Gastrocnemius medialis (tissue), 4 donors: ENCODE measurements at regions not wholly inside any gene's neighbourhood (a gene's known extent, or its start where the extent isn't known, plus 50 kb on each side); places are given as distances from the start of the nearest gene placed in this dataset.
A peak's percentile ranks its signal among the peaks of the same experiment; 100 is the strongest.

ENCODE experiments used
- ATAC-seq, 2 donors: fragments of 150-250 bp; one replicate each; pipeline ENCODE4 v1.9.1; 2016
- DNase-seq, 2 donors: peaks; one replicate each; pipeline ENCODE4 v3.0.0-alpha.2; 2019
- H3K27ac ChIP-seq, 4 donors: fragments of 200-600 bp; sonication (generic); 1 replicate in 1 of 4; 2 replicates in 3 of 4; pipeline ENCODE4 v1.5.1; 2016 to 2018; ENCODE audit warnings: mild to moderate bottlenecking in 2 of 4, moderate library complexity in 1 of 4
- H3K27me3 ChIP-seq, 3 donors: fragments of 200-600 bp; sonication (generic) in 2 of 3; 1 replicate in 1 of 3; 2 replicates in 2 of 3; pipeline versions ENCODE4 v1.5.1 to v1.6.0; 2016 to 2019; ENCODE audit warnings: mild to moderate bottlenecking in 1 of 3, moderate library complexity in 1 of 3
- H3K36me3 ChIP-seq, 2 donors: fragments of 200-600 bp; sonication (generic) in 1 of 2; one replicate each; pipeline ENCODE4 v1.5.1; 2017 to 2018
- H3K4me1 ChIP-seq, 2 donors: fragments of 200-600 bp; sonication (generic) in 1 of 2; one replicate each; pipeline ENCODE4 v1.5.1; 2016 to 2017; ENCODE audit warnings: mild to moderate bottlenecking in 2 of 2
- H3K4me3 ChIP-seq, 4 donors: fragments of 200-600 bp; sonication (generic) in 3 of 4; 1 replicate in 1 of 4; 2 replicates in 3 of 4; pipeline ENCODE4 v1.5.1; 2016 to 2019; ENCODE audit warnings: mild to moderate bottlenecking in 2 of 4
- H3K9me3 ChIP-seq, 3 donors: fragments of 200-600 bp; sonication (generic) in 2 of 3; 1 replicate in 1 of 3; 2 replicates in 2 of 3; pipeline ENCODE4 v1.5.1; 2016 to 2019
- POLR2A ChIP-seq, 2 donors: fragments of 450-650 bp; IDR thresholded peaks; one replicate each; pipeline ENCODE4 v1.6.1; 2017; ENCODE audit warnings: antibody characterized with exemption in 2 of 2, mild to moderate bottlenecking in 2 of 2, moderate library complexity in 2 of 2
- in situ Hi-C, 4 donors: fragments of 200-750 bp; cut with MboI; loops; one replicate each; pipeline versions ENCODE4 v1.15.0 to v1.8.0; 2017; ENCODE audit warnings: low sequenced_read_pairs in 4 of 4
- intact Hi-C: fragments of 100-400 bp; cut with DNase I; formaldehyde crosslinking; loops from one replicate; pipeline ENCODE4 v1.15.1; 2023; ENCODE audit warnings: low total_unique reads
- TF ChIP-seq, protein P1 (sequence below), 5 experiments: fragments of 450-650 bp in 3 of 5; fragments of 200-600 bp in 2 of 5; sonication (generic) in 2 of 5; IDR thresholded peaks in 4 of 5; conservative IDR thresholded peaks in 1 of 5; 1 replicate in 4 of 5; 2 replicates in 1 of 5; pipeline ENCODE4 v1.5.1; 2016 to 2019; ENCODE audit warnings: antibody characterized with exemption in 5 of 5, mild to moderate bottlenecking in 3 of 5, moderate library complexity in 3 of 5

DNA sequence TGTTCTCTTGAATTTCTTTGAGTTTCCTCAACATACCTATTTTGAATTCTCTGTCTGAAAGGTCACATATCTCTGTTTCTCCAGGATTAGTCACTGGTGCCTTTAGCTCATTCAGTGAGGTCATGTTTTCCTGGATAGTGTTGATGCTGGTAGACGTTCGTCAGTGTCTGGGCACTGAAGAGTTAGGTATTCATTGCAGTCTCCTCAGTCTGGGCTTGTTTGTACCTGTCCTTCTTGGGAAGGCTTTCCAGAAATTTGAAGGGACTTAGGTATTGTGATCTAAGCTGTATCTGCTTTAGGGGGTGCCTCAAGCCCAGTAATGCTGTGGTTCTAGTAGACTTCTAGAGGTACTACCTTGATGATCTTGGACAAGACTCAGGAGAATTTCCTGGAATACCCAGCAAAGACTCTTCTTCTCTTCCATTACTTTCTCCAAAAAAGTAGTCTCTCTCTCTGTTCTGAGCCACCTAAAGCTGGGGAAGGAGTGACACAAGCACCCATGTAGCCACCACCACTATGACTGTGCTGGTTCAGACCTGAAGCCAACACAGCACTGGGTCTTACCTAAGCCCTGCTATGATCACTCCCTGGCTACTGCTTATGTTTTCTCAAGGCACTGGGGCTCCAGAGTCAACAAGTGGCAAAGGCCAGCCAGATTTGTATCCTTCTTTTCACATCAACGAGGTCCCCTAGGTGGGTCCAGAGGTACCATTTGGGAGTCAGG lies 852.0 kb downstream of the BCL11A start:
- intact Hi-C loops: no loop called here
- Histone ChIP-seq H3K36me3 (no peaks in the 10 kb centered on the region), H3K9me3 (no peaks in the 10 kb centered on the region), H3K4me1 (no peaks in the 10 kb centered on the region), H3K27me3 (no peaks in the 10 kb centered on the region), H3K4me3 (no peak overlapping the region), H3K27ac (no peak overlapping the region)
- no peak for ATAC-seq
- in situ Hi-C loops: no loop called here
- TF ChIP-seq POLR2A (IDR thresholded peaks at IDR 0.05): no peak
- TF ChIP-seq, protein P1, sequence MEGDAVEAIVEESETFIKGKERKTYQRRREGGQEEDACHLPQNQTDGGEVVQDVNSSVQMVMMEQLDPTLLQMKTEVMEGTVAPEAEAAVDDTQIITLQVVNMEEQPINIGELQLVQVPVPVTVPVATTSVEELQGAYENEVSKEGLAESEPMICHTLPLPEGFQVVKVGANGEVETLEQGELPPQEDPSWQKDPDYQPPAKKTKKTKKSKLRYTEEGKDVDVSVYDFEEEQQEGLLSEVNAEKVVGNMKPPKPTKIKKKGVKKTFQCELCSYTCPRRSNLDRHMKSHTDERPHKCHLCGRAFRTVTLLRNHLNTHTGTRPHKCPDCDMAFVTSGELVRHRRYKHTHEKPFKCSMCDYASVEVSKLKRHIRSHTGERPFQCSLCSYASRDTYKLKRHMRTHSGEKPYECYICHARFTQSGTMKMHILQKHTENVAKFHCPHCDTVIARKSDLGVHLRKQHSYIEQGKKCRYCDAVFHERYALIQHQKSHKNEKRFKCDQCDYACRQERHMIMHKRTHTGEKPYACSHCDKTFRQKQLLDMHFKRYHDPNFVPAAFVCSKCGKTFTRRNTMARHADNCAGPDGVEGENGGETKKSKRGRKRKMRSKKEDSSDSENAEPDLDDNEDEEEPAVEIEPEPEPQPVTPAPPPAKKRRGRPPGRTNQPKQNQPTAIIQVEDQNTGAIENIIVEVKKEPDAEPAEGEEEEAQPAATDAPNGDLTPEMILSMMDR (IDR thresholded peaks at IDR 0.05 in 4 of 5, conservative IDR thresholded peaks at IDR 0.05 in 1 of 5): no peak
- no peak for DNase-seq

DNA sequence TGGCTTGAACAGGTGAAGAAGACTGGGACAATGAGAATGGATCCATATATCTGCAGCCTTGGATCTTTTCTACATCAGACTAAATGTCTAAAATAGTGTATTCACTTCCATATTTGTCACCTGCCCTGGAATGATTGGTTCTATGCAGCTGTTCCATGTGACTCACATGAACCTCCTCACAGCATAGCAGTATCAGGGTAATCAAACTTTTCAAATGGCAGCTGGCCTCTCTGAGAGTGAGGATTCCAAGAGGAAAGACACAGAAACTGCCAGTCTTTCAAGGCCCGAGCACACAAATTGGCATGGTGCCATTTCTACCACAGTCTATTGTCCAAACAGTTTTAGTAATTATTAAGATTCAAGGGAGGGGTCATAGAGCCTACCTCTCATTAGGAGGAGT lies 859.3 kb downstream of the BCL11A start:
- Histone ChIP-seq H3K4me3 (no peak overlapping the region), H3K9me3 (no peaks in the 10 kb centered on the region), H3K36me3 (no peaks in the 10 kb centered on the region), H3K27me3 (no peaks in the 10 kb centered on the region), H3K4me1 (peaks cover 22 to 35% of the 10 kb centered on the region in 2 donors), H3K27ac (no peak overlapping the region)
- in situ Hi-C loops: no loop called here
- TF ChIP-seq, protein P1 (IDR thresholded peaks at IDR 0.05 in 4 of 5, conservative IDR thresholded peaks at IDR 0.05 in 1 of 5): no peak
- no peak for TF ChIP-seq POLR2A (IDR thresholded peaks at IDR 0.05)
- DNase-seq: no peak
- ATAC-seq: no peak
- intact Hi-C loops: no loop called here

DNA sequence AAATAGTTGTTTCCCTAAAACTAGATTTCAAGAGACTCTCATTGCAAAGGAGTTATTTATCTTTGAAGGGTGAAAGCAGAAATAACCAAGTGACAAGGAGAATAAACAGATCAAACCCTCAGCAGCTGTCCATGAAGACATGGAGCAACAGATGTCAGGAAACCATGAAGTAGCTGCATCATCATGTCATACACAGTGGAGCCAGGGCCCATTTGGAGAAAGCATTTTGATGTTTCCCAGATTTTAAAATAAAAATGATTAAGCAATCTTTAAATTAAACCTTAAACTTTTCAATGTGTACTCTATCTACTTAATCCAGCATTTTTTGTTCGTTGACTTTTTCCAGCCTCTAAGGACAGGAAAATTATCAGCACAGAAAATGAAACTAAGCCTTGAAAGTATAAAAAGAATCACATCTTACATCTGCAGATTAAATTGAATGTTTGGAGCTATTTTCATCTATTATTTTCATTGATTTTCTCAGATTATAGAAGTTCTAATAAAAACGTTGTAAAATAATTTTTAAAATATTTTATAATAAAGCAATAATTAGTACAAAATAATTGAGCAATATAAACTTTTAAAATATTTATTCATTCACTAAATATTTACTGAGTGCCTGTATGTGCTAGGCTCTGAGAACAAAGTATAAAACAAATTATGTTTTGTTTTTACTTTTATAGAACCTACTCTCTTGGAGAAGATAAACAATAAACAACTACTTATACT lies 860.1 kb downstream of the BCL11A start:
- no peak for ATAC-seq
- TF ChIP-seq POLR2A (IDR thresholded peaks at IDR 0.05): no peak
- TF ChIP-seq, protein P1 (IDR thresholded peaks at IDR 0.05 in 4 of 5, conservative IDR thresholded peaks at IDR 0.05 in 1 of 5): no peak

DNA sequence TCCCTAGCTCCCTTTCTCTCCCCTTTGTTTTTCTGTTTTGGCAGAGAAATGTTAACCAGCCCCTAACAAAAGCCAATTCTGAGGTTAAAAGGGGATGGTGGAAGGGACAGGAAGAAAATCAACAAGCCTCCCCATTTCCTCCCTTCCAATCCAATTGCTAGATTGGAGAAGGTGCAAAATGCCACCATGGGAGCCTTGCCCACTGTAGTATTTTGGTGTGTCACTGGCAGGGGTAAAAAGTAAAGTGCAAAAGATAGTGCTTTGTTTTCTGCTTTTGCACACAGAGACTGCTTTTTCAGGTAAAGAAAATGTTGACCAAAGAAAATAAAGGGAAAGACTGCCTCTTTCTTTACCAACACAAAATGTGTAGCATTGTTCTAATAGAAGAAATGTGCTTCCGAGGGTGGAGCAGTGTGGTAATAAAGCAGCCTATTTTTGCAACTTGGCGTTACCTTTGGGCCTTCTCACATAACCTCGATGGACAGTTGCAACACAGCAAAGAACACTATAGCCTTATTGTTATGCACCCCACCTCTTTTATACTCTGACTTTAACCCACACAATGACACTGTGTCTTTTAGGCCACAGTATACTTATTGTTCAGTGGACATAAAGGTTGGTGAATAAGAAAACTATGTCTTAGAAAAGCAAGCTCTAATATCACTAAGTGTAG lies 861.8 kb downstream of the BCL11A start:
- Histone ChIP-seq H3K9me3 (no peaks in the 10 kb centered on the region), H3K27me3 (no peaks in the 10 kb centered on the region), H3K36me3 (no peaks in the 10 kb centered on the region), H3K4me1 (peaks cover 22 to 35% of the 10 kb centered on the region in 2 donors), H3K4me3 (peak overlapping the region in 1 of 4 donors; percentile 1), H3K27ac (peak overlapping the region; percentile 54 to 86 (median 80))
- intact Hi-C loops (no loop called here), in situ Hi-C loops (no loop called here)
- peak; percentile 99 for ATAC-seq
- peak; percentile 18 to 61 for DNase-seq
- TF ChIP-seq, protein P1 (IDR thresholded peaks at IDR 0.05 in 4 of 5, conservative IDR thresholded peaks at IDR 0.05 in 1 of 5): no peak
- TF ChIP-seq POLR2A (IDR thresholded peaks at IDR 0.05): no peak

More for the DNA sequence above, 860.1 kb downstream of the BCL11A start:
- no peaks in the 10 kb centered on the region for H3K27me3 ChIP-seq
- peaks cover 22 to 35% of the 10 kb centered on the region in 2 donors for H3K4me1 ChIP-seq
- H3K36me3 ChIP-seq: no peaks in the 10 kb centered on the region
- H3K9me3 ChIP-seq: no peaks in the 10 kb centered on the region
- H3K27ac ChIP-seq: peak overlapping the region in 2 of 4 donors; percentile 82 to 86
- no peak overlapping the region for H3K4me3 ChIP-seq
- no peak for DNase-seq
- in situ Hi-C loops (no loop called here), intact Hi-C loops (no loop called here)
